ENCODE measurements at regions not wholly inside any gene's neighbourhood (a gene's known extent, or its start where the extent isn't known, plus 50 kb on each side); places are given as distances from the start of the nearest gene placed in this dataset.

DNA sequence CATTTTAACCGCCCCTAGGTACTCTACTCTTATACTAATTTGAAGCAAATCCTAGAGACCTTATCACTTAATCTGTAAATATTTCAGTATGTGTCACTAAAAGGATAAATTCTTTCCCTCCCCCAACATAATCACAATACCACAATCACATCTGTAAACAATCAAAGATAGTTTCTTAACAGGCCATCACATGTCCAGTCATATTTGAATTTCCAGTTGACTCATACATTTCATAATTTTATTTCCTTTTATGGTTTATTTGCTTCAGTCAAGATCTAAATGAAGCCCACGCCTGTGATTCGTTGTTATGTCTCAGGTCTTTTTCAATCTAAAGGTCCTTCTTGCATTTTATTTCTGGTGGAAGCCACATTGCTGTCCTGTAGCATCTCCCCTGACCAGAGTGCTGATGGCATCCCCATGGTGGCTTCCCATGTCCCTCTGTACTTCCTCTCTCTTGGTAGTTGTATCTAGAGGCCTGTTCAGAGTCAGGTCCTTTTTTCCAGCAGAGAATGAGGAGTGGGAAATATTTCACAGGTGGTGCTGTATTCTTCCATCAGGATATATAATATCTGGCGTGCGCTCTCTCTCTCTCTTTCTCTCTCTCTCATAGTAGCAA, 128.6 kb upstream of the SLC22A23 start:
- DNase-seq: no peak

- no peak for DNase-seq
Measured at GRCh38 chr6:3584606-3585005, 127.8 kb upstream of the SLC22A23 start.

DNA sequence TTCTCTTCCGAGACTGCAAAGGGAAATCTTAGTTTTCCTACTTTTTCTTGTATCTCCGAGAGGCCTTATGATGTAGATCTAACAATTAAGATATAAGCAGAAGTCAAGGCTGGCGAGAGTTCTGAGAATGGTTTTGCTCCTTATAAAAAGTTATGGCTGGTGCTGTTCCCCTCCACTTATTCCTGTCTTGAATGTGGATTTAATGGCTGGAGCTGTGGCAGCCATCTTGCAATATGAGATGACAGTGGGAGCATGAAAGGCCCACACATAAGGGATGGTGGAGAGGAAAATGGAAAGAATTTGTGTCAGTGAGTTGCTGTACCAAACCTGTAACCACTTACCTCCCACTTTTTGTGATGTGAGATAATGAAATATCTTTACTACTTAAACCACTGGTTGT, 124.6 kb upstream of the SLC22A23 start:
- no peak for DNase-seq

- no peak for DNase-seq
Measured at GRCh38 chr6:3579652-3580175, 122.9 kb upstream of the SLC22A23 start.

- no peak for DNase-seq
Measured at GRCh38 chr6:3578981-3579380, 122.1 kb upstream of the SLC22A23 start.

- no peak for DNase-seq
Measured at GRCh38 chr6:3577517-3577916, 120.7 kb upstream of the SLC22A23 start.

DNA sequence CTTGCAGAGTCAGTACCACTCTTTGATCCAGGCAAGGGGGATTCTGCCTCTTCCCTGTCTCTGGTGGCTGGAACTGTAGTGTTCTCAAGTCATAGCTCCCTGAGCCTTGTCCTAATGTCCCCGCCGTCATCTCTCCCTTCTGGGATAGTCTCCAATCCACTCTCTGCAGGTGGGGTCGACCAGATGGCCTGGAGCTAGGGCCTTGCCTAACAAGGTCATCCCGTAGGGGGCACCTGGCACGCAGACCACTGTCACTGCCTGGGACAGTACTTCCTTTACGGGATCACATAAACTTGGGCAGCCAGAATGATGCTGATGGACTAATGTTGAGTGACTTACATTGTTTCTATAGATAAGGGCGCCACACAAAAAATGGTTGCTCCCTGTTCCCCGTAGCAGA, 118.9 kb upstream of the SLC22A23 start:
- no peak for DNase-seq

DNA sequence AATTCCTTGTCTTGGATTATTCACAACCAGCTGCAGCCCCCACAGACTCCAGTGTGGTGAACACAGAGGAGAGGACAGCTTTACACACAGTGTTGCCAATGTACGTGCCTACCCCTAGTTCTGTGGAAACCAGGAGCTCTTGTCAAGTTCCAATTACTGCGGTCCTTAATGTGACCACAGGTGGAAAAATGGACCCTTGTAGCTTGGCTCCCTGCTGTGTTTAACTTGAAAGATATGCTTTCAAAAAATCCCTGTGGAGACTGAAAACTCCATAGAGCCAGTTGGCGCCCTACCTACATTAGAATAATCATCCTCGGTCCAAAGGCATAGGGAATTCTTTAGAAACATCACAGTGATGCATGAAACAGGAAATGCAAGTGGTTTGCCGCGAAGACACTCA, 118.3 kb upstream of the SLC22A23 start:
- no peak for DNase-seq

- DNase-seq: no peak
Measured at GRCh38 chr6:3573670-3574069, 116.8 kb upstream of the SLC22A23 start.

- DNase-seq: no peak
Measured at GRCh38 chr6:3571836-3572235, 115.0 kb upstream of the SLC22A23 start.

DNA sequence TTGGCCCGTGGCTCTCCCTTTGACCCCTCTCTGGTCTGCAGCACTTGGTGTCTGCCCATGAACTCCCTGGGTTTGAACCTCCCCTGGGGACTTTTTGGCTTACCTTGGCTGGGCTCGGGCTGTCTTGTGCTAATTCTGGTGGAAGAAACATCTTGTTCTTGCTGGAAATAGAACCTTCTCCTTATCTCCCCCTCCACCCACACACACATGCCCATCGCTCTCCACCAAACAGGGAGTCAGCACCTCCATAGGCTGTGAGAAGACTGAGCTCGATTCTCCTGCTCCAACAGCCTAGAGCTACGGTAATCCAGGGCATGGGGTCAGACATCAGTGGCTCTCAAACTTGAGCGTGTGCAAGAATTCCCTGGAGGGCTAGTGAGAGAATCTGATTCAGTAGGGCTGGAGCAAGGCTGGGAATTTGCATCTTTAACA, 114.4 kb upstream of the SLC22A23 start:
- no peak for DNase-seq

- DNase-seq: no peak
Measured at GRCh38 chr6:3569816-3570215, 113.0 kb upstream of the SLC22A23 start.

- no peak for DNase-seq
Measured at GRCh38 chr6:3568396-3569082, 111.7 kb upstream of the SLC22A23 start.

GRCh38 chr6:3566812-3567211, 110.0 kb upstream of the SLC22A23 start:
- DNase-seq: no peak

GRCh38 chr6:3565291-3565690, 108.4 kb upstream of the SLC22A23 start:
- DNase-seq: no peak

DNA sequence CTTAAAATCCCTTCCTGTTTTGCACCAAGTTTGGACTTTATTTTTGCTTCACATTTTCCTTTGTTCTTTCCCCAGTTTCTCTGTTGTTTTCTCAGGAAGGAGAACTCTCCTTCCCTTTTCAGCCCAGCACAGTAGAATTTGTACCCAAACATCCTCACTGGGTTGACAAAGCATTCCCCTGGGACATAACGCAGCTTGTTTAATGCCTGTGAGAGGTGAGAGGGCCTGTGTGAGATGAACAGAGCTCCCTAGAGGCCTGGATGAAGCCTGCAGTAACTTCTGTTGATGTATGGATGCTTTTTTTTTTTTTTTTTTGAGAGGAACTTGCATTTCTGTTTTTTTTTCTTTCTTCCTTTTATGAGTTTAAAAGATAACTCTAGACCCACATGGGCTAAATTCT, 104.9 kb upstream of the SLC22A23 start:
- DNase-seq: no peak

DNA sequence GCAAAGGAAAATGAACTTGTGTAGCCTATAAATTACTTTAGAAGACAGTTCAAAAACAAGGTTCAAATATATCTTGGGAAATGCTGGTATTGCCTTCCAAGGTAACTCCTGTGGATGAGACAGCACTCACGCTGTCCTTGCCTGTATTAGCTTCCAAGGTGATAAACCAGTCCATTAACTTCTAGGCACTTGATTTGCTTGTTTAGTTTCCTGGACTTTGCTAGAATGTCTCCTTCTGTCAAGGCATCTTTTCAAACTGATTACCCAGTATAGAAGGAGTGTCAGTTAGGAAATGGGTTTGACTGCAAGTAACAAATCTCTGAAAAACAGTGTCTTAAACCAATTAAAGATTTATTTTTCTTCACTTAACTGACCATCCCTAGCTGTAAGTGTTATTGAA, 103.4 kb upstream of the SLC22A23 start:
- no peak for DNase-seq

DNA sequence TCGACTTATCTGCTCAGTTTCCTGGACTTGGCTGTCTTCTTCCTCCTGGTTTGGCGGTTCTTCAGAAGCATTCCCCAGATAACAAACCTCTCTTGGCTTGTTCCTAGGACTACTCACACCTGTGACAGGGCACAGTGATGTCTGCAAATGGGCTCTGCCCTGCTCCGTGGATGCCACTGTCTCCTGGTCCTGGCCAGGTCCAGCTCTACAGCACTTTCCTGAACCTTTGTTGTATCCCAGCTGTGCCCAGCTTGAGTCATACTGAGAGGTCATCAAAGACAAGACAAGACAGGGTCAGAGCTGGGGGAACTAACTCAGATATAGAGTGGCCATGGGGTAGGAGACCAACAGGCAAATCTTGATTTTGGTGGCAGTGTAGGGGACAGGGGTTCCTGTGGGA, 102.7 kb upstream of the SLC22A23 start:
- no peak for DNase-seq

GRCh38 chr6:3557336-3557735, 100.5 kb upstream of the SLC22A23 start:
- DNase-seq: no peak

- DNase-seq: no peak
Measured at GRCh38 chr6:3553254-3553653, 96.4 kb upstream of the SLC22A23 start.

- no peak for DNase-seq
Measured at GRCh38 chr6:3551716-3552511, 95.1 kb upstream of the SLC22A23 start.

DNA sequence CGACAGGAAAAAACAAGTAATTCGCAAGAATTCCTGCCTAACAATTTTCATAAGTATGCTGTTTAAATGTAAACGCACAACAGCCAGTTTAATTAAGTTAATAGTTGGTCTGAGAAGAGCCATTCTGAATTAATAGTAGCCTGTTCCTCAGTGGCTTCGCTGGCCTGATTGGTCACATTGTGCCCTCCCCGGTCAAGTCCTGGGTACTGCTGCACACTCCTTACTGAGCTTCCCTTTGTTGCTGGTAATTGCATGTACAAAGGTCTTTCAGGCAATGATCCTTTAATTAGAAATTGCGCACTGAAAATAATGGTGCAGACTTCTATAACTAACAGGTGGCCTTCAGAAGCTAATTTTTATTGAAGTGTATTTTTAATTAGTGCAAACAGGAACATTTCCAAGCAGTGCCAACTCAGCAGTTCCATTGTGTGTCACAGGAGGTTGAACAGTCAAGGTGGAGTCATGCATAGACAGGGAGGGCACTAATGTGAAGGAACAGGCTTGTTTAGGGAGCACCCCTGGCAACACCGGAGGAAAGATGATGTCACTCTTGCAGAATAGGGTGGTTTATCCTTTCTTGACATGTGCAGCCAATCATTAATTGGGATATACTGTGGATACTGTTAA, 92.6 kb upstream of the SLC22A23 start:
- no peak for DNase-seq

GRCh38 chr6:3546121-3546520, 89.3 kb upstream of the SLC22A23 start:
- no peak for DNase-seq

Measured in stimulated activated CD4-positive, alpha-beta T cell treated with anti-CD3 and anti-CD28 coated beads, Interleukin-1b, Interleukin-23, amount 100 ng/mL, for 48 hours (primary cell).